CD4-positive, alpha-beta T cell (primary cell): ENCODE measurements at regions not wholly inside any gene's neighbourhood (a gene's known extent, or its start where the extent isn't known, plus 50 kb on each side); places are given as distances from the start of the nearest gene placed in this dataset.

Experiments used
- ATAC-seq: fragments of 200-7000 bp; cut with Tn5 transposase; one replicate; pipeline ENCODE4 v1.10.0; 2022; ENCODE audit warnings: mild to moderate bottlenecking; ENCODE audit not compliant: poor library complexity
- CTCF ChIA-PET: fragments of 350-600 bp; sonication (Branson Sonifier 250); formaldehyde crosslinking; loops from one replicate; lab custom pipeline; 2021; ENCODE audit warnings: antibody characterized with exemption, inconsistent platforms; lab: Charles Lee
- POLR2A ChIA-PET: fragments of 350-600 bp; sonication (Branson Sonifier 250); formaldehyde crosslinking; loops from one replicate; lab custom pipeline; 2021; ENCODE audit warnings: antibody characterized with exemption, inconsistent platforms; lab: Charles Lee
- DNase-seq, 14 experiments: peaks; one replicate each; pipeline ENCODE4 v3.0.0-alpha.2; 2013 to 2020; ENCODE audit warnings: mixed read lengths in 2 of 14
- H3K27ac ChIP-seq, 2 donors: one replicate each; pipeline versions ENCODE4 v1.5.1 to v1.7.0; 2013; ENCODE audit warnings: low read length in 2 of 2, low read depth in 1 of 2, mild to moderate bottlenecking in 1 of 2
- H3K27me3 ChIP-seq, 2 experiments: 1 replicate in 1 of 2; 2 replicates in 1 of 2; pipeline versions ENCODE4 v1.6.1 to v1.7.0; 2013; ENCODE audit warnings: low read length in 2 of 2, control low read depth in 1 of 2, mild to moderate bottlenecking in 1 of 2, moderate library complexity in 1 of 2; ENCODE audit not compliant: insufficient read depth in 2 of 2, control insufficient read depth in 1 of 2
- H3K36me3 ChIP-seq: one replicate; pipeline ENCODE4 v1.6.1; 2013; ENCODE audit warnings: low read length, control low read depth; ENCODE audit not compliant: insufficient read depth
- H3K4me1 ChIP-seq: one replicate; pipeline ENCODE4 v1.6.1; 2013; ENCODE audit warnings: low read length, control low read depth; ENCODE audit not compliant: insufficient read depth
- H3K4me3 ChIP-seq: one replicate; pipeline ENCODE4 v1.5.1; 2013; ENCODE audit warnings: mild to moderate bottlenecking, low read length, moderate library complexity
- H3K9me3 ChIP-seq, 2 experiments: 1 replicate in 1 of 2; 2 replicates in 1 of 2; pipeline versions ENCODE4 v1.6.1 to v1.7.0; 2013; ENCODE audit warnings: low read length in 2 of 2, mild to moderate bottlenecking in 2 of 2, control low read depth in 1 of 2, moderate library complexity in 1 of 2; ENCODE audit not compliant: control insufficient read depth in 1 of 2, insufficient read depth in 1 of 2
- H3K27ac Mint-ChIP-seq: one replicate; pipeline ENCODE4 v1.8.0; 2020; ENCODE audit warnings: mixed read lengths
- H3K27me3 Mint-ChIP-seq: one replicate; pipeline ENCODE4 v1.8.0; 2021; ENCODE audit warnings: mixed read lengths
- H3K36me3 Mint-ChIP-seq: one replicate; pipeline ENCODE4 v1.8.0; 2021; ENCODE audit warnings: low read depth, mixed read lengths
- H3K4me1 Mint-ChIP-seq: one replicate; pipeline ENCODE4 v1.8.0; 2021; ENCODE audit warnings: low read depth, mixed read lengths
- H3K4me3 Mint-ChIP-seq: one replicate; pipeline ENCODE4 v1.8.0; 2020; ENCODE audit warnings: mild to moderate bottlenecking, mixed read lengths
- H3K9me3 Mint-ChIP-seq: one replicate; pipeline ENCODE4 v1.8.0; 2020; ENCODE audit warnings: mixed read lengths
- intact Hi-C, 2 experiments: fragments of 100-400 bp; cut with DNase I in 1 of 2; cut with micrococcal nuclease in 1 of 2; formaldehyde crosslinking; loops; one replicate each; pipeline versions ENCODE4 v1.15.1 to v1.9.0; 2023 to 2025; cut with DNase I, micrococcal nuclease
- TF ChIP-seq, protein P1 (sequence below): fragments of 200-600 bp; IDR thresholded peaks from one replicate; pipeline ENCODE4 v1.8.0; 2022; ENCODE audit warnings: antibody characterized with exemption, mild to moderate bottlenecking

DNA sequence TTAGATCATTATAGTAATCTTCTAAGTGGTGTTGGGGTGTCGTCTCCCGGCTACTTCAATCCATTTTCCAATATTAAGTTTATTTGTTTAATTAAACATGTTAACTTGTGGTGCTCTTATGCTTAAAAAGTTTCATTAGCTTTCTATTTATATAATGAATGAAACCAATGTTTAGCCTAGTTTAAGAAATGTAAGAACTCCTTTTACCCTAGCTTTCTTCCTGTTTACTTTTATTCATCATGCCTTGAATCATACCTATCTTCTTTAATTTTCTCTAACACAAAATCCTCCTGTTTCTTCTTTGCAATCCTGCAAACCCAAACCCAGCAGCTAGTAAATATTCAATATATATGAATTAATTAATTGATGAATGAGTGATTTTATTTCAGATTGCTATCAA, 1276.7 kb upstream of the PIK3C3 start:
- intact Hi-C loops = loop anchor here in 1 of 2 experiments (1.0 kb wide), 1 partner anchor 9 kb away; no protein-coding TSS in a partner anchor

DNA sequence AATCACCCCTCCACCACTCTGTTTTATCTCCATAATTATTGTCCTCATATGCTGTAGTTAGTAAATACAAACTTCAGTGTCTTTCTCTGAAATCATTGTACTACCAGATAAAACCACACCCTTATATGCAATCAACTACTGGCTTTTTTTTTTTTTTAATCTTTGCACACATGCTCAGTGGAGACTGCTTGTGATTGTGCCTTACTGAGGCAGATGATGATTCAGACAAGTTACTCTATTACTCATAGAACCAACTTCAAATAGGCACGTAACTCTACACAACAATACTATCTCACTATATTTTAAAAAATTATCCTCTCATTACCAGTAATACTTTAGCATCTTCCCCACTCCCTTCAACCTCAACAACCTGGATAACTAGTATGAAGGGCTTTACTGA, 1278.4 kb upstream of the PIK3C3 start:
- Mint-ChIP-seq H3K36me3 (no peaks in the 10 kb centered on the region), H3K4me3 (no peak overlapping the region), H3K4me1 (no peaks in the 10 kb centered on the region), H3K27me3 (no peaks in the 10 kb centered on the region), H3K27ac (no peak overlapping the region), H3K9me3 (peaks cover 8% of the 10 kb centered on the region)
- TF ChIP-seq, protein P1, sequence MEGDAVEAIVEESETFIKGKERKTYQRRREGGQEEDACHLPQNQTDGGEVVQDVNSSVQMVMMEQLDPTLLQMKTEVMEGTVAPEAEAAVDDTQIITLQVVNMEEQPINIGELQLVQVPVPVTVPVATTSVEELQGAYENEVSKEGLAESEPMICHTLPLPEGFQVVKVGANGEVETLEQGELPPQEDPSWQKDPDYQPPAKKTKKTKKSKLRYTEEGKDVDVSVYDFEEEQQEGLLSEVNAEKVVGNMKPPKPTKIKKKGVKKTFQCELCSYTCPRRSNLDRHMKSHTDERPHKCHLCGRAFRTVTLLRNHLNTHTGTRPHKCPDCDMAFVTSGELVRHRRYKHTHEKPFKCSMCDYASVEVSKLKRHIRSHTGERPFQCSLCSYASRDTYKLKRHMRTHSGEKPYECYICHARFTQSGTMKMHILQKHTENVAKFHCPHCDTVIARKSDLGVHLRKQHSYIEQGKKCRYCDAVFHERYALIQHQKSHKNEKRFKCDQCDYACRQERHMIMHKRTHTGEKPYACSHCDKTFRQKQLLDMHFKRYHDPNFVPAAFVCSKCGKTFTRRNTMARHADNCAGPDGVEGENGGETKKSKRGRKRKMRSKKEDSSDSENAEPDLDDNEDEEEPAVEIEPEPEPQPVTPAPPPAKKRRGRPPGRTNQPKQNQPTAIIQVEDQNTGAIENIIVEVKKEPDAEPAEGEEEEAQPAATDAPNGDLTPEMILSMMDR = no peak
- Histone ChIP-seq H3K4me3 (no peak overlapping the region), H3K27me3 (no peaks in the 10 kb centered on the region), H3K4me1 (no peaks in the 10 kb centered on the region), H3K27ac (no peak overlapping the region), H3K36me3 (no peaks in the 10 kb centered on the region), H3K9me3 (no peaks in the 10 kb centered on the region)
- ATAC-seq (no peak), DNase-seq (no peak)
- ChIA-PET POLR2A (no interaction called here), CTCF (no interaction called here)
- intact Hi-C loops = no loop called here

More for the DNA sequence above, 1276.7 kb upstream of the PIK3C3 start:
- no peak overlapping the region for H3K27ac ChIP-seq
- Mint-ChIP-seq H3K4me3 (no peak overlapping the region), H3K4me1 (no peaks in the 10 kb centered on the region), H3K27ac (no peak overlapping the region), H3K27me3 (no peaks in the 10 kb centered on the region), H3K36me3 (no peaks in the 10 kb centered on the region), H3K9me3 (peaks cover 8% of the 10 kb centered on the region)
- no peaks in the 10 kb centered on the region for H3K4me1 ChIP-seq
- ATAC-seq (no peak), DNase-seq (no peak)
- no peak overlapping the region for H3K4me3 ChIP-seq
- no peaks in the 10 kb centered on the region for H3K27me3 ChIP-seq
- ChIA-PET POLR2A (no interaction called here), CTCF (no interaction called here)
- TF ChIP-seq, protein P1 = no peak
- H3K36me3 ChIP-seq = no peaks in the 10 kb centered on the region
- no peaks in the 10 kb centered on the region for H3K9me3 ChIP-seq

GRCh38 chr18:40673150-40673549, 1281.9 kb upstream of the PIK3C3 start:
- no peaks in the 10 kb centered on the region for H3K36me3 Mint-ChIP-seq

More at GRCh38 chr18:40673150-40673549, 1281.9 kb upstream of the PIK3C3 start:
- H3K27me3 ChIP-seq = no peaks in the 10 kb centered on the region
- POLR2A ChIA-PET = no interaction called here
- Mint-ChIP-seq H3K27me3 (no peaks in the 10 kb centered on the region), H3K4me3 (no peak overlapping the region), H3K9me3 (peaks cover 11% of the 10 kb centered on the region), H3K27ac (no peak overlapping the region), H3K4me1 (no peaks in the 10 kb centered on the region)
- H3K4me3 ChIP-seq = no peak overlapping the region
- no peaks in the 10 kb centered on the region for H3K9me3 ChIP-seq
- CTCF ChIA-PET = no interaction called here
- ATAC-seq (no peak), DNase-seq (no peak)
- no peaks in the 10 kb centered on the region for H3K36me3 ChIP-seq
- TF ChIP-seq, protein P1 = no peak
- H3K4me1 ChIP-seq = no peaks in the 10 kb centered on the region
- H3K27ac ChIP-seq = no peak overlapping the region
- intact Hi-C loops = no loop called here
